Right hindlimb (tissue), 1 donor: ENCODE measurements at regions not wholly inside any gene's neighbourhood (a gene's known extent, or its start where the extent isn't known, plus 50 kb on each side); places are given as distances from the start of the nearest gene placed in this dataset.

ENCODE experiments used
- DNase-seq: peaks from one replicate; pipeline ENCODE4 v3.0.0-alpha.2; 2018

DNA sequence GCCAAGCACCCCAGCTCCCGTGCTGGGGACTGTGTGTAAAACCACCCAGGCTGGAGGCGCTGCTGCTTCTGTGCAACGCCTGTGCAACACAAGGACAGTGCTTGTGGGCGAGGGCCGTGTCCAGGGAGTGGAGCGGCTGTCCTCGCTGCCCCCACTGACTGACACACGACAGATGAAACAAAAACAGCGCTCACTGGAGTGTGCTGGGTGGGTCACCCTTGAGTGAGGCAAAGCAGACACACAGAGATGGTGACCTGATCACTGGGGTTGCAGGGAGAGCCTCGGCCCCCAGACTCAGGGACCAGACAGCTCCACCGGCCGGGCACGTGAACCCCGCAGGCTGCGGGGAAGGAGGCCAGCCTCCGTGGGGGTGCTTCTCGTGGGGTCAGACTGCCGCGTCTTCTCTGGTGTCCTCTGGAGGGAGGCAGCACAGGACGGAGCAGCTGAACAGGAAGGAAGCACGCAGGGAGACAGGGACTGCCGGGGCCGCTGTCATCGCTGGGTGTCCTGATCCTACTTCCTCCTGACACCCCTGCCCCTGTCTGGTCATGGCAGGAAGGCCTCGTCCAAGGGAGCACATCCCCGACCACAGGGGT is 75.9 kb upstream of the CST7 start:
- no peak for DNase-seq

DNA sequence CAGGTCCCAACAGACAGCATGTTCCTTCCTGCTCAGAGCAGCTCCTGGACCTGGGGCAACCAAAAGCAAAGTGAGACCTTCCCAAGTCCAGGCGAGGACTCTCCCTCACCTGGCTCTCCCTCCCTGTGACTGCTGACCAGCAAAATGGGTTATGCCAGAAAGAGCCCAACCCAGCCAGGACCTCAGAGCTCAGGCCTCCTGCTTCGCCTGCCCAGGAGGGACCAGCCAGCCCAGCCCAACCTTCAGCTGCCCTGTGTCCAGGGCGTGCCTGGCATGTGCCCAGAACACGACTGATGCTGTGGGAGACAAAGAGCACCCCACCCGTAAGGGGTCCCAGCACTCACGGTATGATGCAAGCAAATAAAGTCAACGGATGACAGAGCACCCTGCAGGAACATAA is 74.0 kb upstream of the CST7 start:
- no peak for DNase-seq

DNA sequence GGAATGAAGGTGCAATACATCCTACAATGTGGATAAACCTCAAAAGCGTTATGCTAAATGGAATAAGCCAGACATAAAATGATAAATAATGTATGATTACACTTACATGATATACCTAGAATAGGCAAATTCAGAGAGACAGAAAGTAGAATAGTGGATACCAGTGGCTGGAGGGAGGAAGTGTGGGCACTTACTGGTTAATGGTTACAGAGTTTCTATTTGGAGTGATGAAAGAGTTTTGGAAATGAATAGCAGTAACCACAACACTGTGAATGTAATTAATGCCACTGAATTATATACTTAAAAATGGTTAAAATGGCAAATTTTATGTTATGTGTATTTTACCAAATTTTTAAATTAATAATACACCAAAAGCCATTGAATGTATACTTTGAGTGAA is 71.4 kb upstream of the CST7 start:
- DNase-seq, result no peak

DNA sequence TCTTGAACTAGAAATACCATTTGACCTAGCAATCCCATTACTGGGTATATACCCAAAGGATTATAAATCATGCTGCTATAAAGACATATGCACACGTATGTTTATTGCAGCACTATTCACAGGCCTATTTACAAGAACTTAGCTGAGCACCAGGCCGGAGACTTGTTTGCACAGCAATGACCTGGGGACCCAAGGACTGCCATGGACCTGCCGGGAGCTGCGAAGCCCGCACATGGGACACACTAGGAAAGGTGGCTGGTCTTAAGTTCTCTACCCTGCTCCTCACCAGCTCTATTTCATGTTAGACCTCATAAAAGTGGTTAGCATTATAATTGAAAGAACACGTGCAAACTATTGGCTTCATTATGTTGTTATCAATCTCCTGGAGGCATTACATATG is 70.4 kb upstream of the CST7 start:
- no peak for DNase-seq

DNA sequence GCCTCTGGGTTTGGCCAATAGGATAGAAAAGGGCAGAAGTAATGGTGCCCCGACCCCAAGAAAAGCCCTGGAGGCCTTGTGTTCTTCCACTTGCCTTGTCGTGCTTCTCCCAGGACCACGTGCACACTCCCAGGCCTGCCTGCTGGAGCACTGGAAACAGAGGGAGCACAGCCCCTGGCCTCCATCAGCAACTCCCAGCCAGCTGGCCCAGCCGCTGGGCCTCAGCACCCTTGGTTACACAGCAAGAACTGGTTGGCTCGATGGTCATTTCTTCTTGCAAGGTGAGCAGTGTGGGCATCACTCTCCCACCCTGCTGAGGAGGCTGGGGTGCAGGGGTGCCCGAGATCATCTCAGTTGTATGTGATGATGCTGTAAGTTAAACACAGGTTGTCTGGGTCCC is 69.2 kb upstream of the CST7 start:
- DNase-seq, result no peak

DNA sequence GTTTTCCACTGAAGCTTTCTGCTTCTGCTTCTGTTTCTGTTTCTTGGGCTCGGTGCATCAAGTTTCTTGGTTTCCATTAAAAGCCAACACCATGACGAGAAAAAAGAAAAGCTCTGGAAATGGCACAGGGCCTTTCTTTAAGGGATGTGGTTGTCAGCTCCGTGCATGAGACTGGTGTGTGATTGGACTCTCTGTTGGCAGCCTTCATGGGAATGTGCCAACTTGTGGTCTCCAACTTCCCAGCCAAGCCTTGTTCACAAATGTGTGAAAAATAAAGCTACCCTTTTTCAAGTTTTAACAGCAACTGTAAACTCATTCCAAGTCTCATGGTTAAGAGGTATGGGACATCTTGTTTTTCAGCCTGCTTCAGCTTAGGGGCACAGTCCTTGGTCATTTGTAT is 68.7 kb upstream of the CST7 start:
- no peak for DNase-seq

DNA sequence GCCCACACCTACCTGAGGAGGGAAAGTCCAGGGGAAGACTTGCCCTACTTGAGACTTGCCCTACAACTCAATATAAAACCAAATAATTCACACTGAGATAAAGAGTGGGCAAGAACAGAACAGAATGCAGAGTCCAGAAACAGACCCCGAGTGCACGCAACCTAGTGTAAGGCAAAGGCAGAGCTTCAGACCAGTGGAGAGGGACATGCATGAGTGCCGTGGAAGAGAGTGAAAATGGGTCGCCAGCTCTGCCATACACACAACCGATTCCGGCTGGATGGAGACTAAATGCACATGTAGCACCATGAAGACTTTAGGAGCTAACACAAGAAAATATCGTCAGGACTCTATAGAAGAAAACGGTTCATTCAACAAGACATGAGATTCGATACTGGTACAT is 58.8 kb upstream of the CST7 start:
- DNase-seq, result no peak

DNA sequence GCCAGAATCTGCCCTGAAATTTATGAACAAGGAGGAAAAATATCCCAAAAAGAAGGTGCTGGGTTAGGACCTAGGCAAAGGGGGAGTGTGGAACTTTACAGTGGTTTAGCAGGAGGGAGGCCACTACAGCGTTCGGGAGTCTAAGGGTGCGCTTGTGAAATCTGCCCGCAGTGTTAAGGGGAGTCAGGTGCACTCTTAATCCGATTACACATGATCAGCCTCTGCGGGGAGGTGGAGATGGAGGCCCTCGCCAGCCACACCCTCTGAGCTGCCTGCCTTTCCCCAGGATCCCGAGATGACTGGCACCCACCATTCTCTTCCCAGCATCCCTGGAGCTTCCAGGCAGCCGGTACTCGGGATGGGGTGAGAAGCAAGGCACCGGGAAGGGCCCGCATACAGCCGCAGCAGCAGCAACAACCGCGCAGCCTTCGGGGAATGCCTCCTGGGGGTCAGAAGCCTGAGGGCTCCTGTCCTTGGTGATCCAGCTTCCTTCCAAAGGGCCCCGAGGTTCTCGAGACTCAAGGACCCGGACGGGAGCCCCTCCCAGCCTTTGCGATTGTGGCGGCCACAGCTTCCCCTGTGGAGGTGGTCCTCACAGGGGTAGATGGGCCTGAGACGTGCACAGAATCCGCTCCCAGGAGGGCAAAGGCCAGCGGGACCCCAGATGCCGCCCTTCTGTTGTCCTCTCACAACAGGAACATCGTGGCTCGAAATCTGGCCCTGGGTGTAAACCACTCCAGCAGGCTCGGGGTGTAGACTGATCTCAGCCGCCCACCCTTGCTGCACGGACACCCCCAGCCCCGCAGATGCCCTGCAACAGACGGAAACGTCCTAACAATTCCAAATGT is 57.3 kb upstream of the CST7 start:
- DNase-seq, result no peak

DNA sequence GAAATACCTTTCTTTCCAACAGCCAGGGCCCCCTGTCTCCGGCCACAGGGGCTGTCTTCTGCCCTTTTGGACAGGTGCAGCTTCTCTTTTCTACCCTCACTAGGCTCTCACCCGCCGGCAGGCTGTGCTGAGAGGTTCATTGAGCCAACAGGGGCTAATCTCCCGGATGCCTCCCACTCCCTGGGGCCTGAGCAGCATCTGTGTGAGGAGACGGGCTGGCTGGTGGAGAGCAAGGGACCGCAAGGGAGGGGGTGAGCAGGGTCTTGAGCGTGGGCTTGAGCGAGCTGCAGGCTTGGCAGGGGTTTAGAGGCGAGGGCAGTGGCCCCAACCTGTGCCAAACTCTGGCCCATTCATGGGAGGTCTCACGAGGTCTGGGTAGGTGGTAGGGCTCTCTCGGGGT is 56.5 kb upstream of the CST7 start:
- DNase-seq, result no peak

DNA sequence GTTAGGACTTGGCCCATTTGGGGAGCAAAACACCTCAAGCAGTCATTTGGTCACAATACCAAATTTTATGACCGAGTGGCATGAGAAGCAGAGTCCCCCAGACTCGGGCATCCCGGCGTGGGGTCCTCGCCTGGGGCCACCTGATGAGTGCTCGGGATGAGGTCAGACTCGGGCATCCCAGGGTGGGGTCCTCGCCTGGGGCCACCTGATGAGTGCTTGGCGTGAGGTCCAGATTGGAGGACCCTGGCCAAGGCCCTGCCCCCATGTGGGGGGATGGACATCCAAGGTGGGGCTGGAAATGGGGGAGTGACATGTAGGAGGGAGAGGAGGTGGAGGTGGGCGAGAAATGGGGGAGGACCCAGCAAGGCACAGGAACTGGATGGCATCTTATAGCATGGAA is 56.1 kb upstream of the CST7 start:
- no peak for DNase-seq

DNA sequence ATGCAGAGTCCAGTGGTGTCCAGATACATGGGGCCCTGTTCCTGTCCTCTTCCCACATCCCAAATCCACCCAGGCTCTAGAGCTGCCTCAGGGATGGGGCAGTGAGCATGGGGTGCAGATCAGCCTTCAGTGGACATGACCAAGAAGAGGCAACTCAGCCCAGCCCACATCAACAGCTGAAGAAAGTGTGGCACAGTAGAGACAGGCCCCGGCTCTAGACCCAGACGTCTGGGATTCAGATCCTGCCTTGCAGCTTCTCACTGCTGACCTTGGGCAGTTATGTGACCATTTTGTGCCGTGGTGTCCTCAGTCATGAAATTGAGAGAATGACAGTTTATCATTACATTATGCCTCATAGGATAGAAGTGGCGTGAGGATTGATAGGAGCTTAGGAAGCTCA is 54.6 kb upstream of the CST7 start:
- no peak for DNase-seq

DNA sequence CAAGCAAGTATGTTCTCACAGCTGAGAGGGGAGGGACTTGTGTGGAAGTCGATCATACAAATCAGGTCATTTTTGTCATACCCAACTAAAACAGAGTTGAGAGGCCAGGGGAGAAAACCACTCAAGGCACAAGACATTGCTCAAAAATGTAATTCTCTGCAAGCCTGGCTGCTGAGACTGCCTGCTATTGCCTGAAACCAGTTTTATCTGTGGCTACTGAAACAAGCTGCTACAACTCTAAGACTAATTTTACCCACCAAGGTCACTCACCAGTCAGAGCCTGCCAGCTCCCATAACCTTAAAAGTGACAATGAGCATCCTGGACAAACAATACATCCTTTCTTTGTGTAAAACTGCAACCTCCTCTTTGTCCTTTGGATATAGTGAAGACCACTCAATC is 54.1 kb upstream of the CST7 start:
- DNase-seq, result no peak

DNA sequence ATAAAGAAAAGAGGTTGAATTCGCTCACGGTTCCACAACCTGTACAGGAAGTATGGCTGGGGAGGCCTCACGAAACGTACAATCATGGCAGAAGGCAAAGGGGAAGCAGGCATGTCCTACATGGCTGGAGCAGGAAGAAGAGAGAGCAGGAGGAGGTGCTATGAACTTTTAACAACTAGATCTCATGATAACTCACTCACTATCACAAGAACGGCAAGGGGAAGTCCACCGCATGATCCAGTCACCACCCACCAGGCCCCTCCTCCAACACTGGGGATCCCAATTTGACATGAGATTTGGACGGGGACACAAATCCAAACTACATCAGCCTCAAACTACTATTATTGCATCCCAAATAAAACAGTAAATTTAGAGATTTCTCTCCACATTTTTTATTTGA is 53.6 kb upstream of the CST7 start:
- no peak for DNase-seq

DNA sequence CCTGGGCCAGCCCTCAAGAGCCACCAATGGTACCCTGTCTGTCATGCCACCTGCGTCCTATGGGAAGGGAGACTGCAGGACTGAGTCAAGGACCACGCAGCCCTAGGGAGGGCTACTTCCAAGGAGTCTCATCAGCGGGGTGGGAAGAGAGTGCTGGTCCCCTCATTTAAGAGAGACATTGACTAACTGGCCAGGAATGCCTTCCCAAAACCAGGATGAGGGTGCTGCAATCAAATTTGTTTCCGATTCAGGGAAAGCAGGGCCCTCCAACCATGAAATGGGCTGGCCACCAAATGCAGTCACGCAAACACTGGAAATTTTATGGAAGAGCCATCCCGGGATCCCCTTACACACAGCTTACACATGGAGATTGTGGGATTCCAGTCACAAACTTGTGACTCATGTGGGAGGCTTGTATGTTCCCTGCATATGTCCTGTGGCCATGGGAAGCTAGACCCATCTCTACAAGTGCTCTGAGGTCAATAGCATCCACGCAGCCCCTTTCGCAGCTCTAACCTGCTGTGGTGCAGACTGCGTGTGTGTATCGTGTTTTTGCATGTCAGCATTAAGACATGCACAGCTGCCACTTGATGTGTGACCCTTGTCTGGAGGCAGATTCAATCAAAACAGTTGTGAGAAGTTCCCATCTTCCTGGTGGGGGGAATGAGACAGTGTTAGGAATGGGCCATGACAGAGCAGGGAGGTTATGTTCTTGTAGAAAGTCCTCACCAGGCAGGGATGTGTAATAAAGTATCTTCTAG is 53.0 kb upstream of the CST7 start:
- no peak for DNase-seq

DNA sequence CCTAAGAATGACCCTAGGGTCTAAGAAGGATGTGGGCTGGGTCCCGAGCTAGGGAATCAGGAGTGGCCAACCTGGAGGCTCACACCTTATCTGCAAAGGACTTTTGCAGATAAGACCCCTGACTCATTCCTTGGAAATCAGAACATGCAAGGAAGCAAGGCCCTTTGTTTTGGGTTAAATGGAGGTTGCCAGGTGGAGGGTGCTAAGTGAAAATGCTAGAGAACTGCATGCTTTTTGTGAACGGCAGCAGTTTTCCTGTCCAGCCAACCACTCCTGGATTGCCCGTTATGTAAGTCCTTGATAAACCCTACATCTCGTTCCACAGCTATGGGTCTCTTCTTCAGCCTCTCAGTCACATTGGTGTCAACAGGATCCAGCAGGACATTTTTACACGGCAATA is 52.1 kb upstream of the CST7 start:
- DNase-seq, result no peak

DNA sequence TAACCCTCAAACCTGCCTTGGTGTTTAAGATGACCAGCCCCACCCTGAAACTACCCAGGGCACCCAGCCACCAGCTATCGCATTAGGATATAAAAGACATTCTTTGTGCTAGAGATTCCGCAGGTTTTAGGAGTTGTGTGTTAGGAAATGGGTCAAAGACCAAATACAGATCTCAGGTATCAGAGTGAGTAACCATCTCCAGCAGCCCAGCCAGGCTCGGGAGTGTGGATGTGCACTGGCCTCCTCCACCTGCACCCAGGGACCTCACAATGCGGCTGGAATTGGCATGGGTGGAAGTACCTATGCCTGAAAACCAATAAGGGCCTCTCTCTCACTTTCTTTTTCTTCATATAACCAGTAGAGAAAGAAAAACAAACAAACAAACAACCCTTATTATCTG is 51.1 kb upstream of the CST7 start:
- DNase-seq, result no peak

DNA sequence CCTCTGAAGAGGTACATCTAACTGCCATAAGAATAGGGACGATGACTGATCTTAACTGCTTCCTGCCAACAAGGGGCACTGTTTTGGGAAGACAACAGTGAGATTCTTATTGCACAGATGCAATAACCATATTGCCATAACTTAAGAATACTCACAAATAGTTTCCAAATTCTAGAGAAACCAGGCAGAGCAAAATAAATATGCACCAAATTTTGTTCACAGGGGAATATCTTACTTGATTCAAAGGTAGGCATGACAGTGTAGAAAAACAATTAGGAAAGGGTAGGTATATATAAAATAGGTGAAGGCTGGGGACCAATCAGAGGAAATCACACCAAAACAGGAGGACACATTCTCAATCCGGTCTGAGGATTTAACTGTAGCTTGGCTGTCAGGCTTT is 49.9 kb upstream of the CST7 start:
- no peak for DNase-seq
